Left lung (tissue), 4 donors: ENCODE measurements at regions not wholly inside any gene's neighbourhood (a gene's known extent, or its start where the extent isn't known, plus 50 kb on each side); places are given as distances from the start of the nearest gene placed in this dataset.

ENCODE experiments used
- ATAC-seq: fragments of 200-7000 bp; cut with Tn5 transposase; one replicate; pipeline ENCODE4 v1.9.1; 2020; ENCODE audit warnings: moderate library complexity
- DNase-seq, 4 donors: peaks; one replicate each; pipeline ENCODE4 v3.0.0-alpha.2; 2013 to 2020
- H3K27ac ChIP-seq, 2 donors: fragments of 200-600 bp; sonication (generic) in 1 of 2; one replicate each; pipeline versions ENCODE4 v1.5.0 to v1.8.0; 2020 to 2021
- H3K27me3 ChIP-seq, 2 donors: fragments of 200-600 bp; sonication (generic) in 1 of 2; one replicate each; pipeline versions ENCODE4 v1.5.0 to v1.8.0; 2020 to 2021
- H3K36me3 ChIP-seq, 2 donors: fragments of 200-600 bp; sonication (generic) in 1 of 2; one replicate each; pipeline versions ENCODE4 v1.5.0 to v1.8.0; 2020 to 2021
- H3K4me1 ChIP-seq, 2 donors: fragments of 200-600 bp; one replicate each; pipeline ENCODE4 v1.8.0; 2021
- H3K4me3 ChIP-seq, 2 donors: fragments of 200-600 bp; sonication (generic) in 1 of 2; one replicate each; pipeline versions ENCODE4 v1.5.0 to v1.8.0; 2020 to 2021; ENCODE audit warnings: mild to moderate bottlenecking in 1 of 2
- H3K9me3 ChIP-seq, 2 donors: fragments of 200-600 bp; sonication (generic) in 1 of 2; one replicate each; pipeline versions ENCODE4 v1.5.0 to v1.8.0; 2020 to 2021
- CTCF ChIP-seq, 2 donors: fragments of 200-600 bp; sonication (generic) in 1 of 2; IDR thresholded peaks; one replicate each; pipeline versions ENCODE4 v1.5.0 to v1.8.0; 2021; ENCODE audit warnings: antibody characterized with exemption in 2 of 2
- intact Hi-C, 2 donors: fragments of 100-400 bp; cut with DNase I; formaldehyde crosslinking; loops; one replicate each; pipeline versions ENCODE4 v1.11.2 to v1.14.2; 2022
- donor health status: DM: no; HTN: yes; CAD: no.
- donor health status: DM: no; HTN: no; CAD: no.

- TF ChIP-seq CTCF (IDR thresholded peaks at IDR 0.05), result no peak
- ATAC-seq, result no peak
Measured at GRCh38 chr3:87901141-87901540, 157.7 kb downstream of the CGGBP1 start.

GRCh38 chr3:87900061-87900460 is 158.7 kb downstream of the CGGBP1 start:
- intact Hi-C loops, result no loop called here
- Histone ChIP-seq H3K36me3 (no peaks in the 10 kb centered on the region), H3K4me1 (no peaks in the 10 kb centered on the region), H3K4me3 (no peak overlapping the region), H3K9me3 (peaks cover 0 to 2% of the 10 kb centered on the region in 2 donors), H3K27ac (no peak overlapping the region), H3K27me3 (no peaks in the 10 kb centered on the region)
- no peak for DNase-seq
- TF ChIP-seq CTCF (IDR thresholded peaks at IDR 0.05), result no peak
- no peak for ATAC-seq

More at GRCh38 chr3:87901141-87901540, 157.7 kb downstream of the CGGBP1 start:
- Histone ChIP-seq H3K36me3 (no peaks in the 10 kb centered on the region), H3K9me3 (peaks cover 0 to 2% of the 10 kb centered on the region in 2 donors), H3K27ac (no peak overlapping the region), H3K4me1 (no peaks in the 10 kb centered on the region), H3K4me3 (no peak overlapping the region), H3K27me3 (no peaks in the 10 kb centered on the region)
- intact Hi-C loops, result no loop called here
- no peak for DNase-seq

- intact Hi-C loops, result no loop called here
- H3K27ac ChIP-seq, result no peak overlapping the region
Measured at GRCh38 chr3:87898971-87899370, 159.8 kb downstream of the CGGBP1 start.

GRCh38 chr3:87895983-87896382 is 162.8 kb downstream of the CGGBP1 start:
- no peak for ATAC-seq
- no peaks in the 10 kb centered on the region for H3K9me3 ChIP-seq
- TF ChIP-seq CTCF (IDR thresholded peaks at IDR 0.05), result no peak
- no peak for DNase-seq
- no peak overlapping the region for H3K27ac ChIP-seq
- H3K4me1 ChIP-seq, result no peaks in the 10 kb centered on the region
- no peaks in the 10 kb centered on the region for H3K36me3 ChIP-seq
- H3K4me3 ChIP-seq, result no peak overlapping the region
- intact Hi-C loops, result no loop called here
- H3K27me3 ChIP-seq, result no peaks in the 10 kb centered on the region

More at GRCh38 chr3:87898971-87899370, 159.8 kb downstream of the CGGBP1 start:
- TF ChIP-seq CTCF (IDR thresholded peaks at IDR 0.05), result no peak
- Histone ChIP-seq H3K4me1 (no peaks in the 10 kb centered on the region), H3K27me3 (no peaks in the 10 kb centered on the region), H3K4me3 (no peak overlapping the region), H3K9me3 (peaks cover 0 to 2% of the 10 kb centered on the region in 2 donors), H3K36me3 (no peaks in the 10 kb centered on the region)
- DNase-seq (no peak), ATAC-seq (no peak)

- no peak for TF ChIP-seq CTCF (IDR thresholded peaks at IDR 0.05)
- DNase-seq (no peak), ATAC-seq (no peak)
- no peaks in the 10 kb centered on the region for H3K4me1 ChIP-seq
- H3K27me3 ChIP-seq, result no peaks in the 10 kb centered on the region
- no peak overlapping the region for H3K4me3 ChIP-seq
- intact Hi-C loops, result no loop called here
- H3K27ac ChIP-seq, result no peak overlapping the region
- H3K36me3 ChIP-seq, result no peaks in the 10 kb centered on the region
- H3K9me3 ChIP-seq, result peaks cover 0 to 19% of the 10 kb centered on the region in 2 donors
Measured at GRCh38 chr3:87873136-87873535, 185.7 kb downstream of the CGGBP1 start.
